GOT3 (cell line): ENCODE measurements at regions not wholly inside any gene's neighbourhood (a gene's known extent, or its start where the extent isn't known, plus 50 kb on each side); places are given as distances from the start of the nearest gene placed in this dataset.
"Not testable (repeated sequence)": the region's sequence is repeated elsewhere in the genome, so short reads cannot be mapped to it uniquely, and the experiment has no call there.

ENCODE experiments used
- DNase-seq: peaks from one replicate; lab custom pipeline; 2025; ENCODE audit warnings: mixed read lengths; lab: John Stamatoyannopoulos, UW

DNA sequence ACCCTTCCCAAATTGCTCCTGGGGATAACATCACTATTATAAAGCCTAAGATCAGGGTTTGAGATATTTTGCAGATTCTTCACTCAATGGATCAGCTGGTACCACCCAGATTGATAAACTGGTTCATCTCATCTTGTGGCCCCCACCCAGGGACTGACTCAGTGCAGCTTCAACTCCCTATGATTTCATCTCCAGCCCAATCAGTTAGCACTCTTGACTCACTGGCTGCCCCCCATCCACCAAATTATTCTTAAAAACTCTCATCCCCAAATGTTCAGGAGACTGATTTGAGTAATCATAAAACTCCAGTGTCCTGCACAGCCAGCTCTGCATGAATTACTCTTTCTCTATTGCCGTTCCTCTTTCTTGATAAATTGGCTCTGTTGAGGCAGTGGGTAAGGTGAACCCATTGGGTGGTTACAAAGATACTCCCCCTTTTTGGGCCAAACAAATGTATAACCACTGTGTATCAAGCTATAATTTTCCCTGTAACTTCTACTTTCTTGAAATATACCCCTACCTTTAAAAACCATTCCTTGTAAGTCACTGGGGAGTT is 263.3 kb upstream of the IL12B start:
- no peak for DNase-seq

GRCh38 chr5:159595561-159595960 is 265.3 kb upstream of the IL12B start:
- not testable (repeated sequence) for DNase-seq

GRCh38 chr5:159601216-159601615 is 270.9 kb upstream of the IL12B start:
- DNase-seq: no peak

DNA sequence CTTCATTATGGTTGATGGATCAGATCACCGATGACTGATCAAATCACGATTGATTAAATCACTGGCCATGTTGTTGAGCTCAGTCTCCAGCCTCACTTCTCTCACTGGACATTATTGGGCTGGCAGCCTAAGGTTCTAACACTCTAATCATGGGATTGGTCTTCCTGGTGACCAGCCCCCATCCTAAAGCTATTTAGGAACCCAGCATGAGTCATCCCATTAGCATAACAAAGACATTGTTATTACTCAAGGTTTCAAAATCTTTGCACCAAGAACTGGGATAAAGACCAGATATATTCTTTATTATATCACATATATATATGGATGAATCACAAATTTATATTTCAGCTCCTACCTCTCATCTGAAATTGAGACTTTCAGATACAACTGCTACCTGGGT is 272.1 kb upstream of the IL12B start:
- no peak for DNase-seq

- DNase-seq: no peak
Observed at GRCh38 chr5:159605585-159605984, 275.3 kb upstream of the IL12B start.

- no peak for DNase-seq
Observed at GRCh38 chr5:159609359-159609758, 279.1 kb upstream of the IL12B start.

DNA sequence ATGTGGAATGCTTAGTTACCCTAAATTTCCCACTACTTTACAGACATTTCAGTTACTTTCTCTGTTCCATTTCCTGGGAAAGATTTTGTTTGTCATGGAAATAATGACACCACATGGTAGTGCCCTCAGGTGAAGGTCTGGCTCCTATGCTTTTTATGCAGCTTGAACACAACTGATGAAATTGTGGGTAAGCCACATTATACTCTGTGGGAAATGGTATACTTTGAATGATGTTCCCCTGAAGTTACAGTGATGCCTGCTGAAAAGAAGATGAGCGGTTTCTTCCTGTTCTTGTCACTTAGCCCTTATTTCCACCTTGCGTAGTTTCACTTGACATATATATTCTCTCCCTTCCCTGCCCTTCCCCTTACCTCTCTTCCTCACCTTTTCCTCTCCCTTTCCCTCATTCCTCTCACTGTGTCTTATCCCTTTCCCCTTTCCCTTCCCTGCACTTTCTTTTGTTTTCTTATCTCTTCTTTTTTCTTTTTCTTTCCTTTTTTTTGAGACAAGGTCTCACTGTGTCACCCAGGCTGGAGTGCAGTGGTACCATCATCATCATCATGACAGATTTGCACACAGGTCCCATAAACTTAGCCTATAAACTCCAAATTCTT is 280.8 kb upstream of the IL12B start:
- no peak for DNase-seq

DNA sequence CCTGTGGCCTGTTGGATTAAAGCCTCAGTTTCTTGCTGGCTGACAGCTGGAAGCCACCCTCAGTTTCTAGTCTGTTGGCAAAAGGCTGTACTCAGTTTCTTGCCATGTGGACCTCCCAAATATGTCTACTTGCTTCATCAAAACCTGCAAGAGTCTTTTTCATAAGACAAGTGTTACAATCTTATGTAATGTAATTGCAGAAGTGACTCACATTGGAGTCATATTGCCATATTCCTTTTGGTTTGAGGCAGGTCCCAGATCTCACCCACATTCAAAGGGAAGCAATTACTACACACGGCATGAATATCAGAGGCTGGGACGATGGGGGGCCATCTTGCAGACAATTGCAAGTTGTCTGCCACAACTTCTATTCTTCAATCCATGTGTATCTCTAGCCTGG is 286.7 kb upstream of the IL12B start:
- DNase-seq: no peak

GRCh38 chr5:159619826-159620225 is 289.5 kb upstream of the IL12B start:
- DNase-seq: no peak

DNA sequence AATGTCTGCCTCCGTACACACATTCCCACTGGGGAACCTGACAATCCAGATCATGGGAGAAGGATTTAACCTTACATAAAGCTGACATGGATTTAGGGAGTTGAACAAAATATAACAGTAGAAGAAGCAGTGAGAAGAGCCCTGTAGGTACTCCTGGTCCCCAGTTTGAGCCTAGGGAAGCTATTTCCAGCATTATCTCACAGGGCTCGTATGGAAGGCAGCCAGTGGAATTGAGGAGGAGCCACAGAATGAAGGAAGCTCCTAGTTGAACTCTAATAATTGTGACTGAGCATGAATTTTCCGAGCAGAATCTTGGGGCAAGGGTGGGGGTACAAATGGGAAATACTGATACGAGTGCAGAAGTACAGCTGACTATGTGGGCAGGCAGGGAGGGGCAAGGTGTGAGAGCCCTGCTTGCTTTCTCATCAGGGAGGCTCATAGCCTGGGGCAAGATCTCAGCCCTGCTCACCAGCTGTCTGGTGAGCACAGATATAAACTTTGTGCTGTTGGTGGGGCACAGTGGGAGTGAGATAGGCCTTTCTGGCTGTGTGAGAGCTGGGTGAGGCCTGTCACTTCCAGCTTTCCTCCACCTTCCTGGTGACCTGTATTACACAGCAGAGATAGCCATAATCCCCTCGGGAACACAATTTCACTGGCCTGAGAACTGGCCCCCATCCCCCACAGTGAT is 290.7 kb upstream of the IL12B start:
- DNase-seq: no peak

GRCh38 chr5:159628703-159629102 is 287.6 kb upstream of the ADRA1B start:
- no peak for DNase-seq

- DNase-seq: no peak
Observed at GRCh38 chr5:159629158-159629557, 287.1 kb upstream of the ADRA1B start.

DNA sequence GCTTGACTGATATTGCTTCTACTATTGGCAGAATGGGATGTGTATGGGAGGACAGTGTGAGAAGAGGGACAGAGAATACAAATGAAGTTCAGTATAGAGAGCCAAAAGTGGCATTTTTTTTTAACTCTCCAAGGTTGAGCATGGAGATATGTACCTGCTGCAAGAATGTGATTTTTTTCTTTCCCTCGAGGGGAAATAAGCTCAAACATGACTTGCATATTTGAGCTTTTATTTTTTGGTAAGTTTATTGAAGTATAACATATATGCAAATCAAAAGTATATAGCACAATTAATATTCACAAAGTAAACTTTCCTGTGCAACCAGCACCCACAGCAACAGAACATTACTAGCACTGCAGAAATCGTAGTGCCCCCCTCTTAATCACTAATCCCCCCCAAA is 285.7 kb upstream of the ADRA1B start:
- DNase-seq: no peak

- DNase-seq: no peak
Observed at GRCh38 chr5:159631001-159631400, 285.3 kb upstream of the ADRA1B start.

- DNase-seq: no peak
Observed at GRCh38 chr5:159632866-159633265, 283.4 kb upstream of the ADRA1B start.

DNA sequence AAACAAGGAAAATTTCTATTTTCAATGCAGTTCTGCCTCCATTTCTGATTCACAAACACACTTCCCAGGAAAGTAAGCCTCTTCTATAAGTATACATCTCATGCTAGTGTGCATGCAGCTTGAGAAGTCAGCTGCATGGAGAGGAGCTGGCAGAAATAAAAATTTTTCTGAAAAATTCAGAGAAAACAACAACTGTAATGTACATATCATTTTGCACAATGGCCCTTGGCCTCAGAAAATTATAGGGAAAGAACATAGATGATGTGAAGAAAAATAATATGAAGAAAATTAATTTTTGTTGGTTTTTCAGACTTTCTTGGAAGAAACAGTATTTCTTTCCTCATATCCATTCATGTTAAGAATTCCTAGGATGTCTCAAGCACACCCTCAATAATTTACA is 277.8 kb upstream of the ADRA1B start:
- no peak for DNase-seq

- no peak for DNase-seq
Observed at GRCh38 chr5:159638954-159639559, 277.2 kb upstream of the ADRA1B start.

DNA sequence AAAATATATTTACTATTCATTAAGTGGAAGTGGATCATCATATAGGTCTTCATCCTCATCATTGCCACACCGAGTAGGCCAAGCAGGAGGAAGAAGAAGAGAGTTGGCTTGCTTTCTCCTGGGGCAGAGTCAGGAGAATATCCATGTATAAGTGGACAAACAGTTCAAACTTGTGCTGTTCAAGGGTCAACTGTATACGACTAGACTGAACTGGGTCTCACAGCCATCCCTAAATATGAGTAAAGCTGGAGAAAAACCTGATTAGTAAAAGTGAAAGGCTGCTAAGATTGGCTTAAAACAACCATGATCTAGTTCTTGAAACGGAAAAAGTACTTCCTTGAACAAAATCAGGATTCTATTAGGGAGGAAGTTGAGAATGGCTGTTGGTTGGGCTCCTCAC is 276.7 kb upstream of the ADRA1B start:
- no peak for DNase-seq

DNA sequence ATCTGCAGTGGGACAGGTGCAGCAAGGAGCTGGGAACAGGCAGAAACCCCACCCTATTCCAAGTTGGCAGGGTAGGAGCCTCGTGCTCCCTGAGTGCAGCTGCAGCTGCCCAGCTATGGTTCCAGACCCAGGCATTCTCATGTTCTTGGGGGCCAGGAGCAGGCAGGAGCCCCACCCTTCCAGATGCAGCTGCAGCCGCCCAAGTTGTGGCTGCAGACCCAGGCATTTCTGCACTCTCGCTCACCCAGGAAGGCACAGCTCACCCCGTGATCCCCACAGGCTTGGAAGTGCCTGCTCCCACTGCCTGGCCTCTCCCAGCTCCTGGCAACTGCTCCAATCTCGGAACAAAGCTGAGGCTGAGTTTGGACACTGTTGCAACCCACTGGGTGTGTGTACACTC is 275.8 kb upstream of the ADRA1B start:
- DNase-seq: no peak

DNA sequence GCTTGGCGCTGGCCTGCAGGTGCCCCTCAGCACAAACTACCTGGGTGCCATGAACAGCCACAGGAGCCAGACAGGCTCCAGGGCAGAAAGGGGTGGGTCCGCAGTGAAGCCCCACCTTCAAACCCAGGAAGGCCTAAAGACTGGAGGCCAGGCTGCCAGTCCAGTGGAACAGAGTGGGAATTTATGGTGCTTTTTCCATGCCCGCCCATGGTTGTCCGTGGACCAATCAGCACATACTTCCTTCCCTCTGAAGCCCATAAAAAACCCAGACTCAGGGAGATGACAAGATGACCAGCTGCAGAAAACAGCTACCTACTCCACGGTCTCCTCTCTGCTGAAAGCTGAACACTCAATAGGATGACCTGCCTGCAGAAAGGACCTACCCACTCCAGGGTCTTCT is 275.4 kb upstream of the ADRA1B start:
- no peak for DNase-seq

GRCh38 chr5:159641371-159642039 is 274.8 kb upstream of the ADRA1B start:
- DNase-seq: no peak

DNA sequence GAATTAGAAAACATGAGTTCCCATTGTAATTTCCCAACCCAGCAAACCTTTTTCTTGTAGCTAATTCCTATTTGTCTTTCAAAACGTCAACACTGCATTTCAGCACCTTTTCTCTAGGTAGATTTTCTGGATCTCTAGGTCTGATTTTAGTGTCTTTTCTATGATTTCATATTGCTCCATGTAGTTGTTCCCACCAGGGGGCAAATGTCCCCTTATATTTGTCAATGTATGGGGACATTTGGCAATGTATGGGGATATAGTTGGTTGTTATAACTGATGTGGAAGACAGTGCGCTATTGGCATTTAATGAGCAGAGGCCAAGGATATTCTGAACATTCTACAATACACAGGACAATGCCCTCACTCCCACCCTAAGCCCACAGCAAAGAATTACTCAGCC is 273.9 kb upstream of the ADRA1B start:
- no peak for DNase-seq

GRCh38 chr5:159644053-159644452 is 272.2 kb upstream of the ADRA1B start:
- no peak for DNase-seq
